GM18858 (cell line): ENCODE measurements at regions not wholly inside any gene's neighbourhood (a gene's known extent, or its start where the extent isn't known, plus 50 kb on each side); places are given as distances from the start of the nearest gene placed in this dataset.

Experiments
- ATAC-seq: cut with Tn5 transposase; IDR thresholded peaks from one replicate; pipeline ENCODE4 v1.9.1; 2021; ENCODE audit not compliant: unreplicated experiment

DNA sequence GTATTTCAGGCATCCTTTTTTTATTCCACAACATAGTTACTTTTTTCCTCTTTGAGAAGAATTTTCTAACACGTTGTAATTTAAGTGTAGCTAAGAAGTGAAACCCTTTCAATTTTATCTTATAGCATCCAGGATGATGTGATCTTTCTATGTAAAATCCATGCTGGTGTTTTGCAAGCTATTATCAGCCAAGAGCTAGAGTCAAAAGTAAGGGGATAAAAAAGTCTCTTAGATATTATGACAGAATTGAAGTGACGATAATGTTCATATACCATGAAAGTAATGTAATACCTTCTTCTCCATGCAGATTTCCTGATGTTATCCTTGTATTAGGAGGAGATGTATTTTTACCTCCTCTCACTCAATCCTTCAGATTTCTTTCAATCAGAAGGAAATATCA lies 64.2 kb upstream of the MBL2 start:
- no peak for ATAC-seq
